ENCODE measurements at regions not wholly inside any gene's neighbourhood (a gene's known extent, or its start where the extent isn't known, plus 50 kb on each side); places are given as distances from the start of the nearest gene placed in this dataset.
"Not testable (repeated sequence)": the region's sequence is repeated elsewhere in the genome, so short reads cannot be mapped to it uniquely, and the experiment has no call there.

DNA sequence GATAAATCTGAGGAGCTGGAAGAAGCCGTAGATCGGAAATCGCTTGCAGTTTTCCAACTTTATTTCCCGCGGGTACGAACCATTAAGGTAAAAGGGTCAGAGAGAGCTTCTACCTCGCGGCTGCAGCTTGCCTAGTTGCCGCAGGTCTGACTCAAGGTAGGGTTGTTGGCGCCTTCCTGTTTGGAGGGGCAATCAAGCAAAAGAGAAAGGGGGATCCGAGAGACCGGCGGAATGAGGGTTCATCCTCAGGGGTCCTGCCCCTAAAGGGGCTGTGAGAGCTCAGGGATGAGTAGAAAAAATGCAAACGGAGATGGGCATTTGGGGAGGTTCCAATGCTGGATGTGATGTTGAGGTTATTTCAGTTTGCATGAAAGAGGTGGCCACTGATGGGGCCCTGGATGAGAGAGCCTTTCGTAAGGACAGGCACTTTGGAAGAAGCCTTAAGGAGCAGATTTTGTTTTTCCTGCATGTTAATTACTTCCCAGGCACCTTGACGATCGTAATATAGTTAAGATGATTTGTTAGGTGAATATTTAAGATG lies 265.4 kb downstream of the CGGBP1 start:
- no peak for DNase-seq (ENCODE audit: low read depth)

DNA sequence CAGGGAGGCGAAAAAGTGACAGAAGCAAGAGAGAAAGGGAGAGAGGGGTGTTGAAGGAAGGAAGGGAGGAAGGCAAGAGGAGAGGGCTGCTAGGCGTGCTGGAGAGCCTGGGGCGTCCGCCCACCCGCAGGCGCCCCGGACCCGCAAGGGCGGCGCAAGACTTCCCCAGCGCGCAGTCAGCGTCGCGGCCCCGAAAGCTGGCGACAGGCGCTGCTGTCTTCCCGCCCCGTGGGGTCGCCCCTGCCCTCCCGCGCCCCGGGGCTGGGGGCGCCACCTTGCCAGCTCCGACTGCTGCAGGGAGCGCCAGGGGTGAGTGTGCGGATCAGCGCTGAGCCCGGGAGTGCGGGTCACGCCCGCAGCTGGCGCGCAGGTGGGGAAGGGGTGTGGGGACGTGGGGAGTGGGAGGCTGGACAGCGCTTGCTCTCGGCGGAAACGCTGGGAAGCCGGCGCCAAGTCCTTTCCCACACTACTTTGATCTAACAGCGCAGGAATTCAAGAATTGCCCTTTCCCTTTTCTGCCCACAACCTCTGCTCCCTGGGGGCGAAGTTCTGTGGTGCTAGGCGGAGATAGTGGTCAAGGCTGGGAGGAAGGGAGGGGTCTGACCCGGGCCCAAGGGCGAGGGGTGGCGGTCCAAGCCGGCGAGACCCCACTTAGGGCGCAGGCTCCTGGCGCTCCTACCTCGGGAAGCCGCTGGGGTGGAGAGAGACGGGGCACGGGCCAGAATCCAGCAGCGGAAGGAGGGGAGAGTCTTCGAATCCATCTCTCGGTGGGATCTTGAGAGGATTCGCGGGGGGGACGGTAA lies 266.1 kb downstream of the CGGBP1 start, which contains the start of gene HTR1F:
HTR1F (plus strand) TSS at position 173 of the 803 bp plus-strand sequence.
- DNase-seq (ENCODE audit: low read depth), result no peak

DNA sequence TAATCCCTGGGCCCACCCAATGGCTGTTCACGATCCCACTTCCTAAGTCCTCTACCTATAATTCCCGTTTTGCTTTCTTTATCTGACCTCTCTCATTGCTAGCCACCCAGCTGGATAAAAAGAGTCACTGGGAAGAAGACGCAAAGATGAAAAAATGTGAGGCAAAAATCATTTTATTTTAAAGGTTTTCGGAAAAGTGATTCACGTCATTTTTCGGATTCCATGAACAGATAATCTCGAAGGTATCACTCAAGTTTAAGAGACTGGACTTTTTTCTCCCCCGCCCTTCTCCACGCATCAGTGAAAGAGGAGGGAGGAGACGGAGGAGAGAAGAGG lies 266.6 kb downstream of the CGGBP1 start:
- DNase-seq (ENCODE audit: low read depth), result no peak

DNA sequence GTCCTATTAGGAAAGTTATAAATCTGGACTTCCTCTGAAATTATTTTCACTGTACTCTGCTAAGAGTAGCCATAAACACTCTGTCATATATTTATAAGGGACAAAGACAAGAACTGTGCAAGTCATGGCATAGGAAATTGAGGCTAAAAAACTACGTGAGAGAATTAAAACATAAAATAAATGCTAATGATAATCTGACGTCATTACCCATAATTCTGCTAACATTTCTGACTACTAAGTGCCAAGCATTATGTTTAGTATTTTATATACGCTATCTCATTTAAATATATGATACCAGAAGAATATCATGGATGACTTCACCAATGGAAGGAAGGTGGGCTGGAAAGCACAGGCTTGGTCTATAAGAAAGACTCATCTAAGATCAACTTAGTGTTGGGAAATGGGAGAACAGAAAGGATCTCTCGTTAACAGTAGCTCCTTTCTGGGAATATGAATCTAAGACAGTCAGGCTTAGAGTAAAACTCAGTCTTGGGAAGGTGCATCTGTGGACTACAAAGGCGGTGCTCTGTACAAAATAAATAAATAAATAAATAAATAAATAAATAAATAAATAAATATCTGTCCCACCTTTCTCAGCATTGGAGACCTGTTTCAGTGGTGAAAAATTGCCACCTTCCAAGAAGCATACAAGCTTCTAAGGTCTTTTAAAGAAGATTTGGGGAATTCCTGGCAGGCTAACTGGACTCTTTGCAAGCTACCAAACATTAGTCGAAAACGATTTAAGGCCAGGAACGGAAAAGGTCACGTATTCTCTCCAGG lies 267.4 kb downstream of the CGGBP1 start:
- DNase-seq (ENCODE audit: low read depth), result no peak

DNA sequence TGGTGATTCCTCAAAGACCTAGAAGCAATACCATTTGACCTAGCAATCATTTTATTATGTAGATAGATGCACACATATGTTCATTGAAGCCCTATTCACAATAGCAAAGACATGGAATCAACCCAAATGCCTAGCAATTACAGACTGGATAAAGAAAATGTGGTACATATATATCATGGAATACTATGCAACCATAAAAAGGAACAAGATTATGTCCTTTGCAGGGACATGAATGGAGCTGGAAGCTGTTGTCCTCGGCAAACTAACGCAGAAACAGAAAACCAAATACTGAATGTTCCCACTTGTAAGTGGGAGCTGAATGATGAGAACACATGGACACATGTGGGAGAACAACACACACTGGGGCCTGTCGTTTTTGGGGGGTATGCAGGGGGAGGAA lies 269.8 kb downstream of the CGGBP1 start:
- not testable (repeated sequence) for DNase-seq (ENCODE audit: low read depth)

DNA sequence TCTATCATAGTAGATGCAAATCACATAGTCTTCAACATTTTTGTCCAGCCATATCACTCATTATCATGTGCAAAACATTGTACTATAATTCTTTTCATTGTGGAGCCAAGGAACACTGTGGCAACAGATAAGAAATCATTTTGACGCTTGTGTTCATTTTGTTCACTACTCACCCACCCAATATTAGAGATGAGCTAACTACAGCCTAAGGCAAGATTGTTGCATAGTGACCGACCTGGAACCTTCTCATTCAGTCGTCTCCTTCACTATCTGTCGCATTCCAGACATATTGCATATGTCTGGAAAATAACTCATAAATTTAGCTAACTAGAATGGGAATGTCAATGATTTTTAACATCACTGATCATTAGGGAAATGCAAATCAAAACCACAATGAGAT lies 270.3 kb downstream of the CGGBP1 start:
- DNase-seq (ENCODE audit: low read depth), result no peak

DNA sequence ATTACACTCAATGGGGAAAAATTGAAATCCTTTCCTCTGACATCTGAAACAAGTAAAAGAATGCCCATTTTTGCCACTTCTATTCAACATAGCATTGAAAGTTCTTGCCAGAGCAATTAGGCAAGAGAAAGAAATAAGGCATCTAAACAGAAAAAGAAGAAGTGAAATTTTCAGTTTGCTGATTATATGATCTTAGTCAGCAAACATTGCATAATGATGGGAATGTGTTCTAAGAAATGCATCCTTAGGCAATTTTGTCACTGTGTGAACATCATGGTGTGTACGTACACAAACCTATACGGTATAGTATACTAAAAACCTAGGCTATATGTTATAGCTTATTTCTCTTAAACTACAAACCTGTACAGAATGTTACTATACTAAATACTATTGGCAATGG lies 278.0 kb downstream of the CGGBP1 start:
- DNase-seq (ENCODE audit: low read depth), result no peak

DNA sequence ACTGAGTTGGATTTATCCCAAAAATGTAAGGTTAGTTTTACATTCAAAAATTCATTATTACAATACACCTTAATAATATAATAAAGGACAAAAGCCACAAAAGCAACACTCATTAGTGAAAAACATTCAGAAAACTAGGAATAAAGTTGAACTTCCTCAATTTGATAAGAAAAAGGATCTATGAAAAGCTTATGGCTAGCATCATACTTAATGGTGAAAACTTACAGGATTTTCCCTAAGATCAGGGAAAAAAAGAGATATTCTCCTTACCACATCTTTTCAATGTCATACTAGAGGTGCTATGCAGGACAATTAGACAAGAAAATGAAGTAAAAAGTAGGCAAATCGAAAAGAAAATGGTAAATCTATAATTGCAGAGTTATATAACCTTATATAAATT lies 279.9 kb downstream of the CGGBP1 start:
- no peak for DNase-seq (ENCODE audit: low read depth)

DNA sequence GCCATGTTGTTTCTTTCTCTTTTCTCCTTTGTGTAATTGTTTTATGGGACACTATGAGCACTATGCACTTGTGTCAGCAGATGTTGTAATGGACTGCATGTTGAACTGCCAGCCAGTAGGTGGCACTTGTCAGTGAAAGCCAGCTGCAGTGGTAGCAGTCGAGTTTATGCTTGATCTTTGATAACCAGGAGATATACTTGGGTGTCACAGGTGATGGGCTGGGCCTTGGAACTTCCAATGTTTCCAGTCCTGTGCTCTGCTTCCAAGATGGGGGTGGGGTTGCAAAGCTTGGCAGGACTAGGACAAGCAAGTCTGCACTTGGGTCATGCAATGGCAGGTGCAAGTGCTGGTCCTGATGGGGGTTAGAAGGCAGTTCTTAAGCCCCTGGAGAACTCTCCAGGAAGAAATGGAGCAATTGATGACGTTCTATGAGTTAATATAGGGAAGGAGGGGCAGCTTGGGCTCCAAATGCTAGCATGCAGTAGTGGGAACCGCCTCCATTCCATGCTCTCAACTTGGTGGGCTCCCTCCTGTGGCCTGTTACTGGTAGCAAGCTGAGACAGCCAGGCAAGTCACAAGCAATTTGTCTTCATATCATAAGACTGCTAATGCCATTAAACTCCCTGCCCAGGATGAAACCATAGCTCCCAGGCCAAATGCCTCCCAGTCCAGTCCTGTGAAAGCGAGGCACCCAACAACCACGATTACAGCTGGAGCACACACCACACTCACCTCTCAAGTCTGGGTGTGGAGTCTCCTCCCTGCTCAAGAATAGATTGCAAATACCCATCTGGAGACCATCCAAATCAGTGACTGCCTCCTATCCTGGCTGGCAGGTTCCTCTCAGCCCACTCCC lies 287.2 kb downstream of the CGGBP1 start:
- no peak for DNase-seq (ENCODE audit: low read depth)

DNA sequence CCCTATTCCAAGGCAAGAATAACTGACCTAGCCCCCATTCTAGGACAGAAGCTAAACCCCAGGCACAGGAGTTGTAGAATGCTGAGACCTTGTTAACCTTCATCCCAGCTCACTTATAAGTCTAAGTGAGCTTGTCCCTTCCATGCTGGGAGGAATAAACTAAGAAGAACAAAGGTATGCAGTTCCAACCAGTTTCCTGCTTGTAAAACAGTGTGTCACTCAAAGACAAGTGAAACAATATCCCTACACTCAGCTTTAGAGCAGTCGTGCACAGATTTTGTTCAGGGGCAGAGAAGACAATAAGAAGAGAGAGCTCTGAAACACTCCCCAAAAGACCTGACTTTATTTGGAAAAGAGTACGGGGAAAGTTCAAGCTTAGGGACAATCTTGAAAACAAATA lies 292.1 kb downstream of the CGGBP1 start:
- no peak for DNase-seq (ENCODE audit: low read depth)

DNA sequence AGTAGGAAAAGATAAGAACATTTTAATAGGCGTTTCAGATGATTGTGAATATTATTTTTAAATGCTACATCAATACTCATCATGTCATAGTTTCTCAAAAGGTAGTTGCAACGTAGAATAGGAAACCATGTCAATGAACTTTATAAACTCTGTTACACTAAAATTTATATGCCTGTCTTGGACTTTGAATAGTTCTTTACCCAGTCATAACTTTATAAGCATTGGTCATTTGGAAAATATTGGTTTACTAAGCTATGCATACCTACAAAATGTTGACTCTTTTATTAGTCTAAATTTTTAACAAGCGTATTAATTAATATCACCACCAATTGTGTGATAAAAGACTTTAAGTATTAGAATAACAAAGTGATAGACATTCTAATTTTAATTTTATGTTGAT lies 293.5 kb downstream of the CGGBP1 start:
- DNase-seq (ENCODE audit: low read depth), result no peak

DNA sequence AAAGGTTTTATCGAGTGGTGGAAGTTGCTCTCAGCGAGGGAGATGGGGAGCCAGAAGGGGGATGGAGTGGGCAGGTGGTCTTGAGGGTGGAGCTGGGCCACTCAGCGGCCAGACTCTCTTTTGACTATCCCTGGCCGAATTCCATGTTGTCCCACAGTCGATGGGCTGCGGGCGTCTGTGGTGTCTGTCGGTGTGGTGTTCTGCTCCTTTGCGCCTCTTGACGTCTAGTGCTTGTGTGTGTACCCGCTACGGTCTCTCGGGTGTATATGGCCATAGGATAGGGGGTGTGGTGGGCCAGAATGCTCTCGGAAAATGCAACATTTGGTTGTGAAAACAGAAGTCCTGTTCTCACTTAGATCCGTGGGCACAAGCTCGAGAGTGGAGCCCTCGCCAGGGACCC lies 297.0 kb downstream of the CGGBP1 start:
- DNase-seq (ENCODE audit: low read depth), result no peak

DNA sequence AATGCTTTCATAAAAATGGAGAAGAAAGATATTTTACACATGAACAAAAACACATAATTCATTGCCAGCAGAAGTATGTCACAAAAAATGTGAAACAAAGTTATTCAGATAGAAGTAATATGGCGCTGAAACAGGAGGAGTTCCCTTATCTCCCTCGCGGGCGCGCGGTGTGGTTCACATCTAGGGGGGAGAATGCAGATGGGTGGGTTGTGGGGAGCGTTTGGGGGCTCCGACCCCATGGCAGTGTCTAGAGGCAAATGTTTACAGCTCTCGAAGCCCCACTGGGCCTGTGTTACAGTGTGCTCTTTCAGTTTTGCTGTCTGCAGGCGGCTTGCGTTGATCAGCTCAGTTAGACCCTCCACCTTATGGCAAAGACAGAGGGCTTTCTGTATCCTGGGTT lies 297.5 kb downstream of the CGGBP1 start:
- DNase-seq (ENCODE audit: low read depth), result no peak

DNA sequence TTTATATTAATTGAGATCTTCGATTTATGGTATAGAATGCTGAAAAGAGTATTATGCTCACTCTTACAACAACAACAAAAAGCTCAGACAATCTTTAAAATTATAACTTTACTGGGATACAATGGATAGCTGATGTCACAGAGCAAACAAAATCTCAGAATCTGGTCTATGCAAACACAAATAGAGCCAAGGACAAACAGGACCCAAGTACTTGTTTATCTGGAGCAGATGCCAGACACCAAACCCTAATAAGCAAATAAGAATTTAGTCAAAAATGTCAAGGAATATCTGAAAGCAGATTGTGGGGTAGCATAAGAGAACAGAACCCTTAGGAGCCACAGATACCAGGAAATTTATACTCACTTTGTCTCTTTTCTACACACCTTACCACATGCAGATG lies 302.2 kb downstream of the CGGBP1 start:
- DNase-seq (ENCODE audit: low read depth), result no peak

DNA sequence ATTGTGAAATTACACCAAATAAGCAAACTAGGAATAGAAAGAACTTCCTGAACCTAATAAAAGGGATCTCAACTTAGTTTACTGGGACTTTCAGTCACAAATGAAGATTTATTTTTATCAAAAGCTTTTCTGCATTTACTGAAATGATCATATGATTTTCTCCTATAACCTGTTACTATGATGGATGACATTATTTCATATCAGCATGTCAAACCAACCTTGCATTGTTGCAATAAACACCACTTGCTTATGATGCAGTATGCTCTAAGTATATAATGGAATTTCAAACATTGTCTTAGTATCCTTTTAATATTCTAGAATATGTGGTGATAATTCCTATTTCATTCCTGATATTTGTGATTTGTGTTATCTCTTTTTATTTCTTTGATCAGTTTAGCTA lies 303.0 kb downstream of the CGGBP1 start:
- no peak for DNase-seq (ENCODE audit: low read depth)

DNA sequence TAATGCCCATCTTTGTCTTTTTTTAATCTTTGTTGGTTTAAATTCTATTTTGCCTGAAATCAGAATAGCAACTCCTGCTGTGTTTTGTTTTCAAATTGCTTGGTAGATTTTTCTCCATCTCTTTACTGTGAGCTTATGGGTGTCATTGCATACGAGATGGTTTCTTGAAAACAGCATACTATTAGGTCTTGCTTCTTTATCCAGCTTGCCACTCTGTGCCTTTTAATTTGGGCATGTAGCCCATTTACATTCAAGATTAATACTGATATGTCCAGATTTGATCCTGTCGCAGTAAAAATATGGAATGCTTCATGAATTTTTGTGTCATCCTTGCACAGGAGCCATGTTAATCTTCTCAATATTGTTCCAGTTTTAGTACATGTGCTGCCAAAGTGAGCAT lies 316.6 kb downstream of the CGGBP1 start:
- DNase-seq (ENCODE audit: low read depth), result no peak

DNA sequence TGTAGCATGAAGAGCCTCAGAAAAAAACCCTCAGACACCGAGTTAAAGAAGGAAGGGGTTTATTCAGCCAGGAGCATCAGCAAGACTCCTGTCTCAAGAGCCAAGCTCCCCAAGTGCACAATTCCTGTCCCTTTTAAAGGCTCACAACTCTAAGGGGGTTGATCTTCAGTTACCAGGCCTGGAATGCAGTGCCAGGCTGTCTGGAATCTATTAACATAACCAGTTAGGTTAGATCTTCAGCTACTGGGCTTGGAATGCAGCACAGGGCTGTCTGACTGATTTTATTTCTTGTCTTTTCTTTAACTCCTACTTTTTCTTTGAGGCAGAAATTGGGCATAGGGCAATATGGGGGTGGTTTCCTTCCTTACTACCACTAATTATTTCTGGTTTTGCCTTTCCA lies 317.9 kb downstream of the CGGBP1 start:
- not testable (repeated sequence) for DNase-seq (ENCODE audit: low read depth)

DNA sequence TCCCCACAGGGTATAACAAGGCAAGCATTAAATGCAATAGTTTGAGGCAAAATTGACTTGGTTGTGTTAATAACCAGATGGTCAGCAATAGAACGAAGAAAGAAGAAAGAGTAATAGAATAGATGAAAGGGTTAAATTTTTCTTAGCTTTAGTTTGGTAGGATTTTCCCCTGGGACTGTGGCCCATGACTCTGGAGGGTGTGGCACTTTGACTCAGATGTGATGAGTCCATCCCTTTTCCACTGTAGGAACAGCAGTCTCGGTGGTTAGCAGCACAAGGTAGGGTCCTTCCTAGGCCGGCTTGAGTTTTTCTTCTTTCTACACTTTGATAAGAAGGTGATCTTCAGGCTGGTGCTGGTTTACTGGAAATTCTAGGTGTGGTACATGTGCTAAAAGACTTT lies 321.0 kb downstream of the CGGBP1 start:
- DNase-seq (ENCODE audit: low read depth), result not testable (repeated sequence)

DNA sequence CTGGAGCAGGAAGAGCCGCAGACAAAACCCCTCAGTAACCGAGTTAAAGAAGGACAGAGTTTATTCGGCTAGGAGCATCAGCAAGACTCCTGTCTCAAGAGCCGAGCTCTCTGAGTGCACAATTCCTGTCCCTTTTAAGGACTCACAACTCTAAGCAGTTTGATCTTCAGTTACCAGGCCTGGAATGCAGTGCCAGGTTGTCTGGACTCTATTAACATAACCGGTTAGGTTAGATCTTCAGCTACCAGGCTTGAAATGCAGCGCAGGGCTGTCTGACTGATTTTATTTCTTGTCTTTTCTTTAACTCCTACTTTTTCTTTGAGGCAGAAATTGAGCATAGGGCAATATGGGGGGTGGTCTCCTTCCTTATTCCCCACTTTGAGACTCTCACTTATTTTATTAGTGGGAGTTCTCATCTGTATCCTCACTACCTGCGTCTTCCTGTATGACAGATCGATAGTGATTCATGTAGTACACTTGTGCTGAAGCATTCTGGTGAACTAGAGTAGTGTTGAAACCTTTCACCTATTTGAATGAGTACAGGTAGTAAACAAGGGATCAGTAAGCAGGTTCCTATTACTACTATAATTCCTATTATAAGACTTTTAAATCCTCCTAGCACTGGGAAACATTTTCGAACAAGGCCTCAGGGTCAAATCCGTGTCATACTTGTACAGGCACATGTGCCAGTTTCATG lies 325.0 kb downstream of the CGGBP1 start:
- DNase-seq (ENCODE audit: low read depth), result no peak

DNA sequence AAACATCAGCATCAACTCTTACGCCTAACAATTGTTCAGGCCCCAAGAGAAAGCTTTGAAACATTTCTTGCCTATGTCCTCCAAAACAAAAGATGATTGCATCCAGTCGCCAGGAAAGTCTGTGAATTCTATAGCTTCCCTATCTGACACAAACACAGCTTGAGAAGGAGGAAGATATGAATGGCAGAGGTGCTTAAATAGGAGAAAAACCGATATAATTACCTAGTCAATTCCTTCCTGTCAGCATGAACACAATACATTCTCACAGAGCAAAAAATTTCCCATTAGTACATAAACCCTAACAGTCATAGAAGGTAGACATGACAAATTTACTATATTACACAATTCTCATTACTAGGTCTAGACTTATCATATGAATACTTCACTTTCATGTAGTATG lies 326.5 kb downstream of the CGGBP1 start:
- no peak for DNase-seq (ENCODE audit: low read depth)

DNA sequence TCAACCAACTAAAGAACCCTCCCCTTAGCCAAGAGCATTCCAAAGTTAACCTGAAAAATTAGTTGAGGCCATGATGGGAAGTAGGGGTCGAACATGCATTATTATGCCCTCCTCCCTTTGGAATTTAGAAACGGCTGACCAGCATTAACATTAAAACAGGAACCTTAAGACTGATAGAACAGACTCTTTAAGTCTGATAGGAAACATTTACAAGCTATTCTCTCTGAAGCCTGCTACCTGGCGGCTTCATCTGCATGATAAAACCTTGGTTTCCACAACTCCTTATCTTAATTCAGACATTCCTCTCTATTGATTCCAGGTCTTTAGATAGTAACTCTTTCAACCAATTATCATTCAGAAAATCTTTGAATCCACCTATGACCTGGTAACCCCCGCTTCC lies 331.0 kb downstream of the CGGBP1 start:
- no peak for DNase-seq (ENCODE audit: low read depth)

DNA sequence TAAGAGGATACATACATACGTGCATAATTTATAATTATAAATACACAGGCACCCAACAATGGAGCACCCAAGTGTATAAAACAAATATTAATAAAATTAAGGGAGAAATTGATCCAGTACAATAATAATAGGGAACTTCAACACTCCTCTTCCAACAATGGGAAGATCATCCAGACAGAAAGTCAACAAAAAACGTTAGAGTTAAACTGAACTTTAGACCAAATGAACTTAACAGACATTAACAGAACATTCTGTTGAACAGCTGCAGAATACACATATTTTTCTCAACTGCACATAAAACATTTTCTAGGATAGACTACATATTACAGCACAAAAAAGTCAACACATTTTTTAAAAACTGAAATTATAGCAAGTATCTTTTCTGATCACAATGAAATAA lies 339.7 kb downstream of the CGGBP1 start:
- no peak for DNase-seq (ENCODE audit: low read depth)
